ENCODE measurements at regions not wholly inside any gene's neighbourhood (a gene's known extent, or its start where the extent isn't known, plus 50 kb on each side); places are given as distances from the start of the nearest gene placed in this dataset.

- TF ChIP-seq CTCF (IDR thresholded peaks at IDR 0.05) (no peak), POLR2A (IDR thresholded peaks at IDR 0.05) (no peak), POLR2AphosphoS5 (IDR thresholded peaks at IDR 0.05) (no peak), EP300 (IDR thresholded peaks at IDR 0.05) (no peak)
- DNase-seq, result no peak
- Histone ChIP-seq H3K4me3 (no peak overlapping the region), H3K27me3 (peaks cover 0 to 7% (median 0%) of the 10 kb centered on the region in 3 donors), H3K27ac (no peak overlapping the region), H3K36me3 (no peaks in the 10 kb centered on the region), H3K4me1 (no peaks in the 10 kb centered on the region), H3K9me3 (peaks cover 0 to 3% (median 0%) of the 10 kb centered on the region in 4 donors)
- WGBS, 2 donors, result 61 to 72% methylated on average over 3 of the region's 3 CpGs
- intact Hi-C loops (cut with DNase I), result no loop called here
These were observed 68.2 kb upstream of the EYA2 start for GRCh38 chr20:46826343-46826984.

GRCh38 chr20:46827718-46828458, 66.8 kb upstream of the EYA2 start:
- intact Hi-C loops (cut with DNase I), result no loop called here
- TF ChIP-seq EP300 (IDR thresholded peaks at IDR 0.05) (no peak), POLR2A (IDR thresholded peaks at IDR 0.05) (no peak), CTCF (IDR thresholded peaks at IDR 0.05) (no peak), POLR2AphosphoS5 (IDR thresholded peaks at IDR 0.05) (no peak)
- Histone ChIP-seq H3K4me3 (no peak overlapping the region), H3K9me3 (peaks cover 0 to 3% (median 0%) of the 10 kb centered on the region in 4 donors), H3K27ac (no peak overlapping the region), H3K27me3 (peaks cover 0 to 7% (median 0%) of the 10 kb centered on the region in 3 donors), H3K4me1 (no peaks in the 10 kb centered on the region), H3K36me3 (no peaks in the 10 kb centered on the region)
- WGBS, 2 donors, result 78 to 84% methylated on average over 10 of the region's 10 CpGs
- DNase-seq, result no peak

DNA sequence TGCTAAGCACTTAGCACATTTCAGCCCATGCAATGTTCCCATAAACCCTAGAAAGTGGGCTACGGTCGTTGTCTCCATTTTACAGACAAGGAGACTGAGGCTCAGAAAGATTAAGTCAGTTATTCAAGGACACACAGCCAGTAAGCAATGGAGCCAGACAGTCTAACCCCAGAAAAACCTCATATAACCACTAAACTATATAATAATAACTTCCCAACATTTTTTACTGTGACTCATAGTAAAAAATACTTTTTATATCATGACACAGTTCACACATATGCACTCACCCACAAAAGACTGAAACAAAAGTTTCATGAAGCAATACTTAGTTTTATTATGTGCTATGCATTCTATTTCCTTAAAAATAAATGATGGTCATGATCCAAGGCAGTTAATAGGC, 66.2 kb upstream of the EYA2 start:
- Histone ChIP-seq H3K4me3 (no peak overlapping the region), H3K9me3 (peaks cover 0 to 3% (median 0%) of the 10 kb centered on the region in 4 donors), H3K27me3 (peaks cover 0 to 7% (median 0%) of the 10 kb centered on the region in 3 donors), H3K27ac (no peak overlapping the region), H3K4me1 (no peaks in the 10 kb centered on the region), H3K36me3 (no peaks in the 10 kb centered on the region)
- 72 to 83% methylated on average over 2 of the region's 2 CpGs for WGBS, 2 donors
- DNase-seq, result no peak
- no peak for TF ChIP-seq CTCF (IDR thresholded peaks at IDR 0.05)
- TF ChIP-seq POLR2AphosphoS5 (IDR thresholded peaks at IDR 0.05), result no peak
- intact Hi-C loops (cut with DNase I), result no loop called here

- TF ChIP-seq POLR2A (IDR thresholded peaks at IDR 0.05) (no peak), EP300 (IDR thresholded peaks at IDR 0.05) (no peak), CTCF (IDR thresholded peaks at IDR 0.05) (no peak), POLR2AphosphoS5 (IDR thresholded peaks at IDR 0.05) (no peak)
- WGBS, 2 donors, result 40 to 65% methylated on average over 6 of the region's 6 CpGs
- intact Hi-C loops (cut with DNase I), result no loop called here
These were observed 63.6 kb upstream of the EYA2 start for GRCh38 chr20:46830886-46831632.

More at GRCh38 chr20:46830886-46831632, 63.6 kb upstream of the EYA2 start:
- H3K27me3 ChIP-seq, result peaks cover 0 to 13% (median 0%) of the 10 kb centered on the region in 3 donors
- H3K36me3 ChIP-seq, result no peaks in the 10 kb centered on the region
- H3K4me3 ChIP-seq, result no peak overlapping the region
- H3K27ac ChIP-seq, result no peak overlapping the region
- H3K4me1 ChIP-seq, result no peaks in the 10 kb centered on the region
- no peak for DNase-seq
- no peaks in the 10 kb centered on the region for H3K9me3 ChIP-seq
